H9 (cell line): ENCODE measurements at regions not wholly inside any gene's neighbourhood (a gene's known extent, or its start where the extent isn't known, plus 50 kb on each side); places are given as distances from the start of the nearest gene placed in this dataset.

Experiments
- DNase-seq: peaks from one replicate; pipeline ENCODE4 v3.0.0-alpha.2; 2017
- H2AFZ ChIP-seq: one replicate; pipeline ENCODE4 v1.6.1; 2013; ENCODE audit warnings: mild to moderate bottlenecking, low read length, control low read depth, moderate library complexity
- H2AK5ac ChIP-seq: 2 replicates; pipeline ENCODE4 v1.6.1; 2013; ENCODE audit warnings: low read length, control low read depth, mixed read lengths; ENCODE audit not compliant: insufficient read length
- H2BK120ac ChIP-seq: one replicate; pipeline ENCODE4 v1.6.1; 2013; ENCODE audit warnings: low read depth, mild to moderate bottlenecking, low read length, control low read depth, inconsistent platforms; ENCODE audit not compliant: poor library complexity, severe bottlenecking
- H2BK12ac ChIP-seq: 2 replicates; pipeline ENCODE4 v1.6.1; 2013; ENCODE audit warnings: low read length, control low read depth, mixed read lengths, low read depth; ENCODE audit not compliant: insufficient read length
- H2BK15ac ChIP-seq: 2 replicates; pipeline ENCODE4 v1.6.1; 2013; ENCODE audit warnings: low read depth, low read length, control low read depth
- H2BK20ac ChIP-seq: one replicate; pipeline ENCODE4 v1.6.1; 2013; ENCODE audit warnings: low read depth, mild to moderate bottlenecking, low read length, control low read depth, inconsistent platforms; ENCODE audit not compliant: poor library complexity, severe bottlenecking
- H2BK5ac ChIP-seq: 2 replicates; pipeline ENCODE4 v1.6.1; 2013; ENCODE audit warnings: low read length, control low read depth, mixed read lengths; ENCODE audit not compliant: insufficient read length
- H3K14ac ChIP-seq: 2 replicates; pipeline ENCODE4 v1.6.1; 2013; ENCODE audit warnings: low read length, control low read depth; ENCODE audit not compliant: insufficient read depth
- H3K18ac ChIP-seq: 2 replicates; pipeline ENCODE4 v1.6.1; 2013; ENCODE audit warnings: low read depth, mild to moderate bottlenecking, mixed read lengths, low read length, control low read depth; ENCODE audit not compliant: insufficient read length
- H3K23ac ChIP-seq: 2 replicates; pipeline ENCODE4 v1.6.1; 2013; ENCODE audit warnings: low read length, control low read depth, mixed read lengths, low read depth; ENCODE audit not compliant: insufficient read length
- H3K23me2 ChIP-seq: 2 replicates; pipeline ENCODE4 v1.6.1; 2013; ENCODE audit warnings: low read depth, mild to moderate bottlenecking, mixed read lengths, low read length, control low read depth; ENCODE audit not compliant: insufficient read length, poor library complexity, severe bottlenecking
- H3K27ac ChIP-seq: 2 replicates; pipeline ENCODE4 v1.5.1; 2013; ENCODE audit warnings: low read length, control low read depth, mixed read lengths, low read depth; ENCODE audit not compliant: insufficient read length
- H3K27me3 ChIP-seq: 2 replicates; pipeline ENCODE4 v1.6.1; 2013; ENCODE audit warnings: low read length, control low read depth, inconsistent platforms; ENCODE audit not compliant: insufficient read depth
- H3K4ac ChIP-seq: 2 replicates; pipeline ENCODE4 v1.6.1; 2013; ENCODE audit warnings: low read depth, mild to moderate bottlenecking, control low read depth, inconsistent platforms, low read length, moderate library complexity
- H3K4me1 ChIP-seq: 2 replicates; pipeline ENCODE4 v1.6.1; 2013; ENCODE audit warnings: low read length, control low read depth, inconsistent platforms; ENCODE audit not compliant: insufficient read depth
- H3K4me2 ChIP-seq: 2 replicates; pipeline ENCODE4 v1.6.1; 2013; ENCODE audit warnings: low read length, control low read depth, mixed read lengths; ENCODE audit not compliant: insufficient read length, insufficient read depth
- H3K56ac ChIP-seq: 2 replicates; pipeline ENCODE4 v1.6.1; 2013; ENCODE audit warnings: low read depth, mild to moderate bottlenecking, mixed read lengths, low read length, control low read depth; ENCODE audit not compliant: insufficient read length
- H3K79me1 ChIP-seq: 2 replicates; pipeline ENCODE4 v1.6.1; 2013; ENCODE audit warnings: low read depth, mild to moderate bottlenecking, moderate library complexity, low read length, control low read depth, inconsistent platforms; ENCODE audit not compliant: insufficient read depth, poor library complexity, severe bottlenecking
- H3K79me2 ChIP-seq: 2 replicates; pipeline ENCODE4 v1.6.1; 2013; ENCODE audit warnings: low read length, control low read depth, inconsistent platforms; ENCODE audit not compliant: insufficient read depth
- H3K9ac ChIP-seq: 2 replicates; pipeline ENCODE4 v1.6.1; 2013; ENCODE audit warnings: low read length, control low read depth, mixed read lengths; ENCODE audit not compliant: insufficient read length; ENCODE audit errors: extremely low read depth
- H3K9me3 ChIP-seq: one replicate; pipeline ENCODE4 v1.6.1; 2013; ENCODE audit warnings: low read depth, low read length, inconsistent platforms; ENCODE audit not compliant: control insufficient read depth
- H3T11ph ChIP-seq: one replicate; pipeline ENCODE4 v1.6.1; 2013; ENCODE audit warnings: mild to moderate bottlenecking, low read length, control low read depth, inconsistent platforms
- H4K20me1 ChIP-seq: one replicate; pipeline ENCODE4 v1.6.1; 2013; ENCODE audit not compliant: control insufficient read depth, insufficient read length, insufficient read depth
- H4K5ac ChIP-seq: 2 replicates; pipeline ENCODE4 v1.6.1; 2013; ENCODE audit warnings: low read depth, mild to moderate bottlenecking, mixed read lengths, low read length, control low read depth; ENCODE audit not compliant: insufficient read length
- H4K8ac ChIP-seq: replicated peaks from 2 replicates; pipeline ENCODE4 v1.6.1; 2013; ENCODE audit warnings: low read length, control low read depth, mixed read lengths, low read depth; ENCODE audit not compliant: insufficient read length
- H4K91ac ChIP-seq: 2 replicates; pipeline ENCODE4 v1.6.1; 2013; ENCODE audit warnings: low read depth, mild to moderate bottlenecking, moderate library complexity, mixed read lengths, low read length, control low read depth; ENCODE audit not compliant: insufficient read length
- H3K27ac Mint-ChIP-seq, 3 experiments: 2 replicates in 2 of 3; 3 replicates in 1 of 3; pipeline ENCODE4 v1.8.0; 2020 to 2021; ENCODE audit warnings: mixed read lengths in 3 of 3, mild to moderate bottlenecking in 1 of 3, moderate library complexity in 1 of 3
- H3K27me3 Mint-ChIP-seq: 2 replicates; pipeline ENCODE4 v1.8.0; 2021; ENCODE audit warnings: low read depth, mild to moderate bottlenecking, moderate library complexity, mixed read lengths
- H3K36me3 Mint-ChIP-seq, 3 experiments: 2 replicates in 2 of 3; 3 replicates in 1 of 3; pipeline ENCODE4 v1.8.0; 2020 to 2021; ENCODE audit warnings: low read depth in 3 of 3, mixed read lengths in 3 of 3; ENCODE audit not compliant: insufficient read depth in 1 of 3
- H3K4me1 Mint-ChIP-seq, 2 experiments: 2 replicates each; pipeline ENCODE4 v1.8.0; 2020; ENCODE audit warnings: mixed read lengths in 2 of 2
- H3K4me3 Mint-ChIP-seq, 2 experiments: 2 replicates in 1 of 2; 3 replicates in 1 of 2; pipeline ENCODE4 v1.8.0; 2020 to 2021; ENCODE audit warnings: mild to moderate bottlenecking in 2 of 2, mixed read lengths in 2 of 2, moderate library complexity in 1 of 2
- H3K9me3 Mint-ChIP-seq, 2 experiments: 2 replicates in 1 of 2; 3 replicates in 1 of 2; pipeline ENCODE4 v1.8.0; 2020; ENCODE audit warnings: mild to moderate bottlenecking in 2 of 2, mixed read lengths in 2 of 2, moderate library complexity in 1 of 2
- CTCF ChIP-seq: fragments of 200-600 bp; sonication (generic); conservative IDR thresholded peaks from 3 replicates; pipeline ENCODE4 v1.8.0; 2021; ENCODE audit warnings: antibody characterized with exemption, mild to moderate bottlenecking
- WGBS: extraction: QIAGEN DNeasy Blood & Tissue Kit; methylation state at CpG from one replicate; pipeline ENCODE4 v1.1.7; 2013; ENCODE audit warnings: missing lambda C conversion rate, low lambda C conversion rate, mixed read lengths; ENCODE audit not compliant: insufficient read length; ENCODE audit errors: extremely low coverage; 5-methylcytosine and 5-hydroxymethylcytosine counted together

- Mint-ChIP-seq H3K27ac (no peak overlapping the region), H3K36me3 (no peaks in the 10 kb centered on the region; a peak in 1 of 7 replicates), H3K4me1 (no peaks in the 10 kb centered on the region), H3K4me3 (no peak overlapping the region), H3K9me3 (no peaks in the 10 kb centered on the region; a peak in 1 of 5 replicates), H3K27me3 (peaks cover 3% of the 10 kb centered on the region; the same call in 1 of the 2 replicates)
- Histone ChIP-seq H3K18ac (no peak overlapping the region), H3K23me2 (no peaks in the 10 kb centered on the region), H2AFZ (no peak overlapping the region), H3K27me3 (no peaks in the 10 kb centered on the region), H3T11ph (no peak overlapping the region), H2BK20ac (no peak overlapping the region), H4K5ac (no peak overlapping the region), H2BK5ac (no peak overlapping the region), H3K23ac (no peak overlapping the region), H3K9ac (no peak overlapping the region), H2BK12ac (no peak overlapping the region), H4K8ac (no peak overlapping the region), H3K9me3 (no peaks in the 10 kb centered on the region), H3K4me1 (no peaks in the 10 kb centered on the region), H3K27ac (no peak overlapping the region), H4K91ac (no peak overlapping the region), H2BK15ac (no peak overlapping the region), H3K79me2 (no peaks in the 10 kb centered on the region), H3K4ac (no peak overlapping the region), H4K20me1 (no peaks in the 10 kb centered on the region), H2AK5ac (no peak overlapping the region), H2BK120ac (no peak overlapping the region), H3K14ac (no peak overlapping the region), H3K79me1 (no peaks in the 10 kb centered on the region), H3K56ac (no peak overlapping the region), H3K4me2 (no peak overlapping the region)
- WGBS, result no CpG with 5 or more reads among the region's 7 CpGs
- no peak for TF ChIP-seq CTCF
- DNase-seq, result no peak
Observed at GRCh38 chr5:159449925-159450324, 119.6 kb upstream of the IL12B start.
